DND-41 (cell line): ENCODE measurements at regions not wholly inside any gene's neighbourhood (a gene's known extent, or its start where the extent isn't known, plus 50 kb on each side); places are given as distances from the start of the nearest gene placed in this dataset.

ENCODE experiments used
- EZH2 ChIP-seq: IDR thresholded peaks from 3 replicates; pipeline ENCODE4 v1.6.1; 2012; ENCODE audit warnings: borderline replicate concordance, low read depth, mild to moderate bottlenecking, moderate library complexity, low read length, inconsistent platforms; ENCODE audit not compliant: severe bottlenecking
- TF ChIP-seq, protein P1 (sequence below): IDR thresholded peaks from 2 replicates; pipeline ENCODE4 v1.5.1; 2012; ENCODE audit warnings: borderline replicate concordance, low read length, moderate library complexity, mild to moderate bottlenecking; ENCODE audit not compliant: poor library complexity, severe bottlenecking; ENCODE audit errors: extremely low read depth

DNA sequence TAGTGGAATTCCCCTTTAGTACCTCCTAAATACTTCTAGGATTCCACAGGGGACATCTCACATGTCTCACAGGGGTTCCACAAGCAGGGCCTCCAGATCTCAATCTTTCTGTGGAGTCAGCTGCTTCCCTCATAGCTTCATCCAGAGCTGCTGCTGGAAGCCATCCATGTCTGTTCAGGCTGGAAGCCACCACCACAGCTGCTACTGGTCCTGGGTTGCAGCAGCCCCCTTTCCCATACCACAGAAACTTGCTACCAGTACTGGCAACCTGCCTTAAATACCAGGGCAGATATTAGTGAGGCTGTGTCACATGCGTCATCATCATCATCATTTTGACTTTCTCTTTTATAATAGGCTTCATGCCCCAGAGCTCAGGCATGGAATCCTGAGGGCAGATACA, 242.7 kb upstream of the NCAM1 start:
- TF ChIP-seq, protein P1, sequence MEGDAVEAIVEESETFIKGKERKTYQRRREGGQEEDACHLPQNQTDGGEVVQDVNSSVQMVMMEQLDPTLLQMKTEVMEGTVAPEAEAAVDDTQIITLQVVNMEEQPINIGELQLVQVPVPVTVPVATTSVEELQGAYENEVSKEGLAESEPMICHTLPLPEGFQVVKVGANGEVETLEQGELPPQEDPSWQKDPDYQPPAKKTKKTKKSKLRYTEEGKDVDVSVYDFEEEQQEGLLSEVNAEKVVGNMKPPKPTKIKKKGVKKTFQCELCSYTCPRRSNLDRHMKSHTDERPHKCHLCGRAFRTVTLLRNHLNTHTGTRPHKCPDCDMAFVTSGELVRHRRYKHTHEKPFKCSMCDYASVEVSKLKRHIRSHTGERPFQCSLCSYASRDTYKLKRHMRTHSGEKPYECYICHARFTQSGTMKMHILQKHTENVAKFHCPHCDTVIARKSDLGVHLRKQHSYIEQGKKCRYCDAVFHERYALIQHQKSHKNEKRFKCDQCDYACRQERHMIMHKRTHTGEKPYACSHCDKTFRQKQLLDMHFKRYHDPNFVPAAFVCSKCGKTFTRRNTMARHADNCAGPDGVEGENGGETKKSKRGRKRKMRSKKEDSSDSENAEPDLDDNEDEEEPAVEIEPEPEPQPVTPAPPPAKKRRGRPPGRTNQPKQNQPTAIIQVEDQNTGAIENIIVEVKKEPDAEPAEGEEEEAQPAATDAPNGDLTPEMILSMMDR, result no peak
- no peak for TF ChIP-seq EZH2
